Keratinocyte (primary cell): ENCODE measurements at regions not wholly inside any gene's neighbourhood (a gene's known extent, or its start where the extent isn't known, plus 50 kb on each side); places are given as distances from the start of the nearest gene placed in this dataset.

ENCODE experiments used
- DNase-seq: peaks from one replicate; pipeline ENCODE4 v3.0.0-alpha.2; 2011; ENCODE audit warnings: low read depth, missing footprints, low spot score
- FAIRE-seq: peaks from 2 replicates; lab custom pipeline; 2011; peaks lifted over from hg19 to GRCh38; lab: Jason Lieb, UNC
- H2AFZ ChIP-seq: 2 replicates; pipeline ENCODE4 v1.6.0; 2012; ENCODE audit warnings: low read length, control low read depth, inconsistent platforms; ENCODE audit not compliant: control insufficient read depth
- H3K27ac ChIP-seq: 2 replicates; pipeline ENCODE4 v1.5.1; 2011; ENCODE audit warnings: low read length; ENCODE audit not compliant: control insufficient read depth, insufficient read depth
- H3K27me3 ChIP-seq: 3 replicates; pipeline ENCODE4 v1.6.0; 2011; ENCODE audit warnings: low read length; ENCODE audit not compliant: control insufficient read depth, insufficient read depth; ENCODE audit errors: extremely low read depth
- H3K36me3 ChIP-seq, 2 experiments: 2 replicates in 1 of 2; 3 replicates in 1 of 2; pipeline ENCODE4 v1.5.1; 2011; ENCODE audit warnings: low read length in 2 of 2, mild to moderate bottlenecking in 1 of 2; ENCODE audit not compliant: control insufficient read depth in 2 of 2, insufficient read depth in 2 of 2; ENCODE audit errors: extremely low read depth in 1 of 2
- H3K4me1 ChIP-seq: 3 replicates; pipeline ENCODE4 v1.5.1; 2011; ENCODE audit warnings: low read length; ENCODE audit not compliant: control insufficient read depth, insufficient read depth; ENCODE audit errors: extremely low read depth
- H3K4me2 ChIP-seq: 3 replicates; pipeline ENCODE4 v1.6.0; 2011; ENCODE audit warnings: low read depth, low read length; ENCODE audit not compliant: control insufficient read depth, insufficient read depth; ENCODE audit errors: extremely low read depth
- H3K4me3 ChIP-seq, 3 experiments: fragments of 200-600 bp in 1 of 3; sonication (generic) in 1 of 3; 2 replicates in 2 of 3; 3 replicates in 1 of 3; pipeline ENCODE4 v1.5.1; 2011 to 2016; ENCODE audit warnings: low read length in 3 of 3, mild to moderate bottlenecking in 3 of 3, control low read depth in 2 of 3, inconsistent platforms in 1 of 3, low read depth in 1 of 3, mixed read lengths in 1 of 3, mixed run types in 1 of 3, moderate library complexity in 1 of 3; ENCODE audit not compliant: control insufficient read depth in 2 of 3, insufficient read depth in 2 of 3; ENCODE audit errors: extremely low read depth in 1 of 3
- H3K79me2 ChIP-seq: 2 replicates; pipeline ENCODE4 v1.6.0; 2012; ENCODE audit warnings: low read length; ENCODE audit not compliant: control insufficient read depth, insufficient read depth
- H3K9ac ChIP-seq: 3 replicates; pipeline ENCODE4 v1.6.0; 2011; ENCODE audit warnings: low read length; ENCODE audit not compliant: control insufficient read depth, insufficient read depth; ENCODE audit errors: extremely low read depth
- H3K9me1 ChIP-seq: 3 replicates; pipeline ENCODE4 v1.6.0; 2011; ENCODE audit warnings: low read length; ENCODE audit not compliant: control insufficient read depth, insufficient read depth; ENCODE audit errors: extremely low read depth
- H3K9me3 ChIP-seq: 2 replicates; pipeline ENCODE4 v1.5.1; 2012; ENCODE audit warnings: low read depth, low read length; ENCODE audit not compliant: control insufficient read depth
- H4K20me1 ChIP-seq: 3 replicates; pipeline ENCODE4 v1.6.0; 2011; ENCODE audit warnings: low read length; ENCODE audit not compliant: control insufficient read depth, insufficient read depth; ENCODE audit errors: extremely low read depth
- EZH2 ChIP-seq: IDR thresholded peaks from one replicate; pipeline ENCODE4 v1.6.1; 2012; ENCODE audit warnings: inconsistent platforms, mild to moderate bottlenecking, low read length, moderate library complexity
- dilution Hi-C: fragments of 300-500 bp; cut with MboI; formaldehyde crosslinking; loops from one replicate; pipeline ENCODE4 v1.7.0; 2020; ENCODE audit warnings: low sequenced_read_pairs; ENCODE audit not compliant: extremely low pct_ligation_motif_present
- TF ChIP-seq, protein P1 (sequence below), 3 experiments: IDR thresholded peaks in 1 of 3; conservative IDR thresholded peaks in 1 of 3; optimal IDR thresholded peaks in 1 of 3; 2 replicates in 2 of 3; 3 replicates in 1 of 3; pipeline versions ENCODE3 to v1.5.1; 2011; ENCODE audit warnings: low read length in 3 of 3, mild to moderate bottlenecking in 3 of 3, moderate library complexity in 2 of 3, control low read depth in 1 of 3, inconsistent platforms in 1 of 3; ENCODE audit not compliant: insufficient read depth in 2 of 3; ENCODE audit errors: extremely low read depth in 1 of 3

DNA sequence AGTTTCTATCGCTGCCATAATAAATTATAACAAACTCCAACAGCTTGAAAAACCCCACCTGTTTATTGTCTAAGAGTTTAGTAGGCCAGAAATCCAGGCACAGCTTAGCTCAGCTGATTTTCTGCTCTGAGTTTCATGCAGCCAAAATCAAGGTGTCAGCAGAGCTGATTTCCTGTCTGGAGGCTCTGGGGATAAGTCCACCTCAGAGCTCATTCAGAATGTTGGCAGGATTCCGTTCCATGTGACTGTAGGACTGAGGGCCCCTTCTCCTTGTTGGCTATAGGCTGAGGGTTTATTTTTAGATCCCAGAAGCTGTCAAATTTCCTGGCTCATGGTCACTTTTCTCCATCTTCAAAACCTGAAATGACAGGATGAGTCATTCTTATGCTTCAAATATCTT lies 91.6 kb upstream of the CHODL start:
- no peaks in the 10 kb centered on the region for H3K9me1 ChIP-seq
- FAIRE-seq (no peak), DNase-seq (no peak)
- H3K36me3 ChIP-seq, result no peaks in the 10 kb centered on the region
- no peak for TF ChIP-seq EZH2
- TF ChIP-seq, protein P1, sequence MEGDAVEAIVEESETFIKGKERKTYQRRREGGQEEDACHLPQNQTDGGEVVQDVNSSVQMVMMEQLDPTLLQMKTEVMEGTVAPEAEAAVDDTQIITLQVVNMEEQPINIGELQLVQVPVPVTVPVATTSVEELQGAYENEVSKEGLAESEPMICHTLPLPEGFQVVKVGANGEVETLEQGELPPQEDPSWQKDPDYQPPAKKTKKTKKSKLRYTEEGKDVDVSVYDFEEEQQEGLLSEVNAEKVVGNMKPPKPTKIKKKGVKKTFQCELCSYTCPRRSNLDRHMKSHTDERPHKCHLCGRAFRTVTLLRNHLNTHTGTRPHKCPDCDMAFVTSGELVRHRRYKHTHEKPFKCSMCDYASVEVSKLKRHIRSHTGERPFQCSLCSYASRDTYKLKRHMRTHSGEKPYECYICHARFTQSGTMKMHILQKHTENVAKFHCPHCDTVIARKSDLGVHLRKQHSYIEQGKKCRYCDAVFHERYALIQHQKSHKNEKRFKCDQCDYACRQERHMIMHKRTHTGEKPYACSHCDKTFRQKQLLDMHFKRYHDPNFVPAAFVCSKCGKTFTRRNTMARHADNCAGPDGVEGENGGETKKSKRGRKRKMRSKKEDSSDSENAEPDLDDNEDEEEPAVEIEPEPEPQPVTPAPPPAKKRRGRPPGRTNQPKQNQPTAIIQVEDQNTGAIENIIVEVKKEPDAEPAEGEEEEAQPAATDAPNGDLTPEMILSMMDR (optimal IDR thresholded peaks at IDR 0.05 in 1 of 3, IDR thresholded peaks at IDR 0.05 in 1 of 3, conservative IDR thresholded peaks at IDR 0.05 in 1 of 3; ENCODE audit: extremely low read depth in 1 of 3, insufficient read depth in 2 of 3, low read length in 3 of 3), result no peak
- H3K79me2 ChIP-seq, result no peaks in the 10 kb centered on the region
- H3K9ac ChIP-seq, result no peak overlapping the region
- no peaks in the 10 kb centered on the region for H3K4me1 ChIP-seq
- H3K9me3 ChIP-seq, result no peaks in the 10 kb centered on the region
- no peaks in the 10 kb centered on the region for H4K20me1 ChIP-seq
- H3K4me2 ChIP-seq, result no peak overlapping the region
- dilution Hi-C loops, result no loop called here
- H3K4me3 ChIP-seq, result no peak overlapping the region
- H2AFZ ChIP-seq, result no peak overlapping the region
- H3K27ac ChIP-seq, result no peak overlapping the region
- H3K27me3 ChIP-seq, result no peaks in the 10 kb centered on the region

DNA sequence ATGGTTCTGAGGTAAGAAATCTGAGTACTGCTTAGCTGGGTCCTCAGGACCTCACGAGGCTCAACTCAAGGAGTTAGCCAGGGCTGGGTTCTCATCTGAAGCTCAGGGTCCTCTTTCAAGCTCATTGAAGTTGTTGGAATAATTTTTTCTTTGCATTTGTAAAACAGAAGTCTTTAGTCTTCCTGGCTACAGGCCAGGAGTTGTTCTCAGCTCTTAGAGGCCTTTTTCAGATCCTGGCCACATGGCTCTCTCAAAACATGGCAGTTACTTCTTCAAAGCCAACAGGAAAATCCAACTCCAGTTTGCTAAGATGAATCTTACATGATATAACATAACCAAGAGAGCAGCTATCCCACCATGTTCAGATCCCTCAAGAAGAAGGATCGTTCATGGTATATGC lies 92.3 kb upstream of the CHODL start:
- no peak for FAIRE-seq

More for the DNA sequence above, 92.3 kb upstream of the CHODL start:
- TF ChIP-seq, protein P1 (optimal IDR thresholded peaks at IDR 0.05 in 1 of 3, IDR thresholded peaks at IDR 0.05 in 1 of 3, conservative IDR thresholded peaks at IDR 0.05 in 1 of 3; ENCODE audit: extremely low read depth in 1 of 3, insufficient read depth in 2 of 3, low read length in 3 of 3), result no peak
- TF ChIP-seq EZH2, result no peak
- dilution Hi-C loops, result no loop called here
- H3K9ac ChIP-seq, result no peak overlapping the region
- no peaks in the 10 kb centered on the region for H3K27me3 ChIP-seq
- no peak overlapping the region for H3K4me2 ChIP-seq
- no peak overlapping the region for H3K4me3 ChIP-seq
- no peaks in the 10 kb centered on the region for H3K4me1 ChIP-seq
- H3K27ac ChIP-seq, result no peak overlapping the region
- H3K36me3 ChIP-seq, result no peaks in the 10 kb centered on the region
- H4K20me1 ChIP-seq, result no peaks in the 10 kb centered on the region
- H3K9me1 ChIP-seq, result no peaks in the 10 kb centered on the region
- no peak for DNase-seq
- H2AFZ ChIP-seq, result no peak overlapping the region
- no peaks in the 10 kb centered on the region for H3K9me3 ChIP-seq
- H3K79me2 ChIP-seq, result no peaks in the 10 kb centered on the region
